HG02870 (cell line): ENCODE measurements at regions not wholly inside any gene's neighbourhood (a gene's known extent, or its start where the extent isn't known, plus 50 kb on each side); places are given as distances from the start of the nearest gene placed in this dataset.
A peak's percentile ranks its signal among the peaks of the same experiment; 100 is the strongest.
"Not testable (repeated sequence)": the region's sequence is repeated elsewhere in the genome, so short reads cannot be mapped to it uniquely, and the experiment has no call there.

Experiments
- ATAC-seq: cut with Tn5 transposase; IDR thresholded peaks from one replicate; pipeline ENCODE4 v1.9.1; 2021; ENCODE audit warnings: mild to moderate bottlenecking, moderate library complexity; ENCODE audit not compliant: unreplicated experiment

DNA sequence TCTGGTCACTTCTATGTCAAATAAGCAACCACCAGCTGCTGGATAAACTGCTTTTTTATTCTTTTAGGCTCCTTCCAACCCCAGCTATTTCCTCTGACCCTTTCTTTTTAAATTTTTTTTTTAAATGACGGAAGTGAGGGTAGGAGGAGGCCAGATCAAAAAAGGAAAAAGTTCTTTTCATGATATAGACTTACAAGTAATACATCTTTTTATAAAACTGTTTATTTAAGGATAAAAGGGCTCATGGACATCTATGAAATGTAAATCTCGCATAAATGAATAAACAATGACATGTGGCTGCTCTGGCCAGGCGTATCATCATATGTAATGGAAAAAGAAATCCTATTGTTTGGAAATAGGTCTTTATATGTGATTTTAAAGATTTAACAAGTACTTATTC lies 169.0 kb upstream of the ATP2B1 start:
- no peak for ATAC-seq

DNA sequence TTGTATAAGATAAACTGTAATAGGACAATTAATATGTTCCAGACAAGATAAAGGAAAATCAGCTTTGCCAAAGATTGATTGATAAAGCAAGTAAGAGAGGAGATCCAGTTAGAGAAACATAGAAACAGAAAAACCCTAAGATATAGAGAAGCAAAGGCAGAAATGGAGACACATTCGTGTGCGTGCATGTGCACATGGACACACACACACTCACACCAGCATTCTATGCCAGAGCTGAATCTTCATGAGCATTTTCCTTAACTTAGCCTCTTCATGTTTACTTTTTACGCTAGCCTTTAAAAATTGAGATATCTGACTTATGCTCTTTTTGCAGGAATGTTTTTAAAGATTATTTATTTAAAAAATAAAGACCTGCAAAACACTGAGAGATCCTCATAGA lies 168.5 kb upstream of the ATP2B1 start:
- ATAC-seq: no peak

DNA sequence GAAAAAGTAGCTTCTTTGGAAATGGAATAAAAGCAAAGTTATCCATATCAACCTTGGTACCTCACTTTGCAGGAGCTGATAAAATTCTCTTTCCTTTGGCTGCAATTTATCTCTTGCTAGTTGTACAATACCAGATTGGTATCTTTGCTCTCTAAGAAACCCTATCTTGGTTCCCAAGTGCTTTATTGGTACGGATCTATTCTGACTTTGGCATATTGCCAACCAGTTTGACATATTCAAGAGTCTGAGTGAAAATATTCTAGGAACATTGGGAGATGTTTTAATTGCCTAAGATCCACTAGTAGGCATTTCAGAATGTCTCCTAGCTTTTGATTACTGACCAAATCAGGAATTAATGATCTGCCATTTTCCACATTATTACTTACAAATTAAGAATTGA lies 167.2 kb upstream of the ATP2B1 start:
- no peak for ATAC-seq

DNA sequence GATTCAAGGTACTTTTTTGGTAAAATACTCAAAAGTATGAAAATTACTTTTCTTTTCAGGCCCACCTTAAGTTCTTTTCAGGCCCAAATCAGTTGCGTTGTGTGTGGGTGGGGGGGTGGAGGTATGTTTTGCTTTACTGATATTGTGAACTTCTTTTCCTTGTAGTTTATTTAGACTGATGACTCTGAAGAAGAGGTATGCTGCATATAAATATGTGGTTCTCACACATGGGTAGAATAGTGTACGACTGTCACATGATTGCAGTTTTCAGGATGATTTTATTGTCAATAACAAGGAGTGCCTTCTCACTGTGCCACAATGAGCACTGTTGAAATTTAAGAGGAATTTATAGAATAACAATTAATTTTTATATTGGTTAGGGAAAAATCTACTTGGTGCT lies 166.6 kb upstream of the ATP2B1 start:
- no peak for ATAC-seq

DNA sequence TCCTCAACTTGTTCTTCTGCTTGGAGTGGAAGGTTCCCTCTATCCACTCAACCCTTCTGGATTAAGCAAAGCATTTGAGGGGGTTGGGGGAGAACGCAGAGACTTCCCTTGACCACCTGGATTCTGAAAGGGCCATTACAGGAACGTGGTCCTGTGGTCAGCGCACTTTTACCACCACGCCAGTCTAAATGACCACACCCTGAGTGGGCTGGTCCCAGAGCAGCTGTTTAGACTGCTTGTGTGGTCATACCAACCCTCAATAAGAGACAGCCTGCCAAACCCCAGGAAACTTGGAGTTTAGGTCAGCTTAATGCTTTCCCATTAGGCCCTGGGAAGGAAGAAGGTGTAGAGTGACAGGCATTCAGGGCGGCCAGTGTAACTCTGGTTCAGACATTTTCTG lies 165.5 kb upstream of the ATP2B1 start:
- ATAC-seq: peak; percentile 39

DNA sequence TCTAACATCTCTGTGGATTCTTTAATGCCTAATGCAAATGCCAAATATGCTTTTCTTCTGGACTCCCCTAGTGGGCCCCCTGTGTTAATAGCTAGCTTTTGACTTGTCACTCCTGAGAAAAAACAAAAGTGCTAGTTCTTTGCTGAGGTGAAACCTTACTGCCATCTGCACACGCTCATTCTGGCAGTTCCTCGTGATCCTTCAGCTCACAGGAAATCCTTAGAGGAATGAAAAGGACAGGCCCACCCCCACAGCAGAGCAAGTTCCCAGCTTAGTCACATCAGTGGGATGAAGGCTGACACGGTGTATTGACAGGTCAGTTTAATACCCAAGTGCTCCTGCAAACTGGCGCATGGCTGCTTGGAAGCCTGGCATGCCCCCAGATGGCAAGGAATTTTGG lies 165.1 kb upstream of the ATP2B1 start:
- peak; percentile 60 for ATAC-seq

DNA sequence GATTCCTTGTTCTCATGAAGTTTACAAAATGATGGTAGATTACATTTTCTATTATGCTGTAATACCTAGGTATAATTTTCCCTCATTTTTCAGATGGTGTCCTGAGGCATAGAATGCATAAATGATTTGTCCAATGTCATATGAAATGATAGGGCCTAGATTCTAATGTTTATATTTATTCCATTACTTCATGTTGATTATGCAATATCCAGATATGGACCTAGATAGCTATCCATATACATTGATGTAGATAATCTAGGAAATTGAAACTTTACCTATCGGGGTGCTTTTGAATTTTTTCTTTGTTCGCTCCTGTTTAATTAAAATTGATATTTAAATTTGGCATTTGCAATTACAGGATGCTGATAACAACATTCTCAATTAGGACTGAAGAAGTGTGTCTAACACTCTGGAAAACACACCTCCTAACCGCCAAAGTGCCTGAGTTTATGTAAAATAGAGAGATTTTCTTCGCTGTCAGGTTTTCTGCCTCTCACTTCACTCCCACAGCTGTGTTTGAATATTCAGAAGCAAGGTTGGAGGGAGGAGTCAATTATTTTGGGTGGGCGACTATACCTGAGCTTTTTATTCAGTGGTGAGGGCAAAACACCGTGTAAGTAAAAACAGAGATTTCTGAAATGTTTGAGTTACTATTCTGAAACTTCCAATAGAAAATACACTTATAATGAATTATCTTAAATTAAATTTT lies 164.4 kb upstream of the ATP2B1 start:
- no peak for ATAC-seq

DNA sequence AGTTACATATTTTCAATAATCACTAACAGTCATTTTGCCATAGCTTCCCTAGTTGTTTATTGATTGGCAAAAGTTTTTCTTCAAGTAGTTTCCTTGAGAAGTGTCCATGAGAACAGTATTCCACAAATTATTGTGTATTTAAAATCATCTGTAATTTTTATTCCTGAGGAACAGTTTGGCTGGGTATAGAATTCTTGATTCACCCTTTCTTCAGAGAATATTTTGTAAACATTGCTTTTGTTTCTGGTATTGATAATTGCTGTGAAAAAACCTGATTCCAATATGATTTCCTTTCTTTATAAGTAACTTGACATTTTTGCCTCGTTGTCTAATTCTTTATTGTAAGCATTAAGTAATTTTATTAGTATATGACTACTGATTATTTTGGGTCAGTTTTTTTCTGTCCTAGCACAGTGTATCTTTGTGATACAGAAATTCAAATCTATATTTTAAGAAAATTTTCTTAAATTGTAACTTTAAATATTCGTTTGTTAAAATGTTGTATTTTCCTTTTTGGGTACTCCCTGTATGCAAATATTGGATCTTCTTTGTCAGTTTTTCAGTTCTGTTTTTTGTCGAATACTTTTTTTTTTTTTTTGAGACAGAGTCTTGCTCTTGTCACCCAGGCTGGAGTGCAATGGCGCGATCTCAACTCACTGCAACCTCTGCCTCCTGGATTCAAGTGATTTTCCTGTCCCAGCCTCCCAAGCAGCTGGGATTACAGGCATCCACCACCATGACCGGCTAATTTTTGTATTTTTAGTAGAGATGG lies 162.0 kb upstream of the ATP2B1 start:
- no peak for ATAC-seq

DNA sequence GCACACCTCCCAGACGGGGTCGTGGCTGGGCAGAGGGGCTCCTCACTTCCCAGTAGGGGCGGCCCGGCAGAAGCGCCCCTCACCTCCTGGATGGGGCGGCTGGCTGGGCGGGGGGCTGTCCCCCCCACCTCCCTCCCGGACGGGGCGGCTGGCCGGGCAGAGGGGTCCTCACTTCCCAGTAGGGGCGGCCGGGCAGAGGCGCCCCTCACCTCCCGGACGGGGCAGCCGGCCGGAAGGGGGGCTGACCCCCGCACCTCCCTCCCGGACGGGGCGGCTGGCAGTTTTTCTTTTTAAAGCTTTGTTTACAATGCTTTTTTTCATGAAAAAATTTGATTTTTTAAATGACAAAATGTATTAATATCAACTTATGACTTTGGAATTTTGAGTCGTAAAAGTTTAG lies 159.0 kb upstream of the ATP2B1 start:
- not testable (repeated sequence) for ATAC-seq

DNA sequence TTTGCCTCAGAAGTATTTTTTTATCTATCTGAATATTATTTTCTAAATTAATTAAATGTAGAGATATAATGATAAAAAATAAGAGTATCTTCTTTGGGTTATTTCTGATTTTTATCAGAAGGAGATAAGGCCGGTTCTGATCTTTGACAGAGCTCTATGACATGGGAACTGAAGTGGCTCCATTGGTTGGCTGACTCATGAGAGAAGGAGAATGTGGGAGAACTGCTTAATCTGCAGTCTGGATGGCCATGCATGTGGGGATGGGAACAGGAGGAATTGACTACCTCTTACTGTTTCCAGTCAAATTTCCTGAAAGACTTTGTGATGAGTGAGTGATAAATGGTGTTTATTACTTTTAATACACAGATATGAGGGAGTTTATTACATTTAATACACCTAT lies 155.8 kb upstream of the ATP2B1 start:
- ATAC-seq: no peak

DNA sequence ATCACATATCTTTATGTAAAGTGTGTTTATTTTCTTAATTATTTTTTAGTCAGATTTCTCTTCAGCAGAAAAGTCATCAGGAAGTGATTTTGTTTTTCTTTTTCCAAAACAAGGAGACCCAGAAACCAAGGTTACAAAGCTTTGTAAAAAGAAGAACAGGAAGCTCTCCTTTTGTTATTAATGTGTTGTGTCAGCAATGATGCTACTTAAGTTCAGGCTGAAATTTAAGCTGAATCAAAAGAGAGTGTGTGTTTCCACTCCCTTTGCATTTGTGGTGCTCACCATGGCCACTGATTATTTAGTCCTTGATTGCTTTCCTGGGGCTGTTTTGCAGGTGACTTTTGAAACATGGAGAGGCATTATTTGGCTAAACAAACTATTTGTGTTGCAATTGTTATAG lies 155.3 kb upstream of the ATP2B1 start:
- peak; percentile 37 for ATAC-seq

DNA sequence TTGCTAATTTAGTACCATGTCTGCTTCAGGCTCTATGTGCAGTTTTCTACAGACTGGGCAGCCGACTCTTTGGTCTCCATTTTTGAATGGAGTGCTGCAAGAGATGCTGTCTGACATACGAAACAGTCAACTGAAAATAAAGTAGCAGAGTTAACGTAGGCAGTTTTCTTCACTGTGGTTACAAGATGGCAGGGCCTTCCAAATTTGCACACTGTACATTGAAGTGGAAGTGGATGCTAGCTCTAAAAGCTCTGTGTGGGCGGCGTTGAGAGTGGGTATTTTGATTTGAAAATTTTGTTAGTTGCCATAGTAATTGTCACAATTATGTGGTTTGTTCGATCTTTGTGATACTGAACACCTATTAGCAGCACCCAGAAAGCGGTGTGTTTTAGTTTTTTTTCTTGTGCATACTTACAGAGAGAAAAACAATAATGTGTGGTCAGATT lies 154.9 kb upstream of the ATP2B1 start:
- peak; percentile 58 for ATAC-seq

DNA sequence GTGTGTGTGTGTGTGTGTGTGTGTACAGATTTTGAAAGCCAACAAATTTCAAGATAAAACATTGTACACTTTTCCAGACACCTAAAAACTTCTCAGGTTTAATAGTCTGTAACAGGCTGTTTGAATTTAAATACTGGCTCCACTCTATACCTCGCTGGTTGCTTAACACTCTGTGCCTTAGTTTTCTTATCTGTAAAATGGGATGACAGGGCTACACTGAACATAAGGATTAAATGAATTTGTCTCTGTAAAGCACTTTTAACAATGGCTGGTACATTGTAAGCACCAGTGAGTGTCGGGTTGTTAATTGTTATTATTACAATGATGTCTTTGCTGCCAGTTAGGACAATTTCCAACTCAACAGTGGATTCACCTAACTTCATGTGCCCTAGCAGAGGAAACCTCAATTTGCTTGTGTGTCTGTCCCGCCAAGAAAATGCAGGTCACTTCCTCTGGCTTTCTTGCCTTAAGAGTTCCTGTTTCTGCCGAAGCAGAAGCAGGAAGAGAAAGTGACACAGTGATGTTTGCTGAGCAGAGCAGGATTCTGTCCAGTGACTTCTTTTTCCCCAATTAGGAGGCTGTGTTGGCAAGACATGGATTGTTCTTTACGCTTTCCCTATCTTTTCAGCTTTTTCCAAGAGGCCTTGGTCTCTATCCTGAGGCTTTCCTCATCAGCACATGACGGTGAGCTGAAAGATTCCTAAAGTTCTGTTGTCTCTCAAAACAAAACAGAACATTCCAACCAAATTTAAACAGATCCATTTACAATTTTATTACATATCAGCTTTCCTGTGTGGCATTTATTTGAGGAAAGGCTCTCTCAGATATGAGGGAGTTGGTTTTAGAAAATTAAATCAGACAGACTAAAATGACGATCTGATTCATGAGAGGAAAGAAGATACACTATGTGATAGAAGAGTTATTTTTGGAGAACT lies 154.1 kb upstream of the ATP2B1 start:
- peak; percentile 41 for ATAC-seq

DNA sequence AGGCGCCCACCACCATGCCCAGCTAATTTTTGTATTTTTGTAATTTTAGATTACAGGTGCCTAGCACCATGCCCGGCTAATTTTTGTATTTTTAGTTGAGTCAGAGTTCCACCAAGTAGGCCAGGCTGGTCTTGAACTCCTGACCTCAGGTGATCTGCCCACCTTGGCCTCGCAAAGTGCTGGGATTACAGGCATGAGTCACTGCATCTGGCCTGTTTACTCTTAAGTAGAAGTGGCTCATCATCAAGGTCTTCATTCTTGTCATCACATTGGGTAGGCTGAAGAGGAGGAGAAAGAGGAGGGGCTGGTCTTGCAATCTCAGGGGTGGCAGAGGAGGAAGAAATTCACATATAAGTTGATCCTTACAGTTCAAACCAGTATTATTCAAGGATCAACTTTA lies 152.4 kb upstream of the ATP2B1 start:
- no peak for ATAC-seq

DNA sequence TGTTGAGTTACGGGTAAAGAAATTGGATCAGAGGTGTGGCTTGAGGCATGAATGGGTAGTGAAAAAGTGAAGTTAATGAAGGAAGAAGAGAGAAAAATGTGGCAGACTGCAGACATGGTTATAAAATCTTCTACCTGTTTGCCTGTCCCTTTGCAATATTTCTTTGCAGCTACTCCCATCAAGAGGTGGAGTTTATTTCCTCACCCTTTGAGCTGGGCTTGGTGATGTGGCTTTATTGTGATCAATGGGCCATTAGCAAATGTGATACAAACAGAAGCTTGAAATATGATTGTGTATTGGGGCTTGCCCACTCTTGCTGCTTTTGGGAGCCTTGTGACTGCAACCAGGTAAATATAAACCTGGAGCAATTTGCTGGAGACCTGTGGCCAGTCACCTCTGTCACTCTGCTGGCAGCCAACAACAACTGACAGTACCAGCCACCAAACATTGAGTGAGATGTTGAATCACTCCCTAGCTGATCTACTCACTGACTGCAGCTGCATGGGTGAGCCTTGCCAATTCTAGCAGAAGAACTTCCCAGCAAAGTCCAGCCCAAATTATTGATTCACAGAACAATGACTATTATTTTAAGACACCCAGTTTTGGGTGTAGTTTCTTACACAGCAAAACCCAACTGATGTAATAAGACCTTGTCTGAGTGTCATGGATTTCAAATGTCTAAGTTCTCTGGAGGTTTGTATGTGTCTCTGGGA lies 151.0 kb upstream of the ATP2B1 start:
- ATAC-seq: no peak

DNA sequence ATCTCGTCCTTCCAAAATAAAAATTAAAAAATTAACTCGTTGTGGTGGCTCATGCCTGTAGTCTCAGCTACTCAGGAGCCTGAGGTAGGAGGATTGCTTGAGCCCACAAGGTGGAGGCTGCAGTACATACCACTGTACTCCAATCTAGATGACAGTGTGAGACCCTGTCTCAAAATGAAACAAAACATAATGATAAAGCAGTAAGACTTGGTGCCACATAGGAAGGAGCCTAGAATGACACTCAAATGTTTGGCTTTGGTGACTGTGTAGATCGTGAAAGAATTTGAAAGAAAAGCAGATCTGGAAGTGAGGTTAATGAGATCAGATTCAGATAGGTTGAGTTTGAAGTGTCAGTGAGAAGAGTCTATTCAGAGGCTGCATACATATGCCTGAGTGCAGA lies 150.1 kb upstream of the ATP2B1 start:
- ATAC-seq: no peak

DNA sequence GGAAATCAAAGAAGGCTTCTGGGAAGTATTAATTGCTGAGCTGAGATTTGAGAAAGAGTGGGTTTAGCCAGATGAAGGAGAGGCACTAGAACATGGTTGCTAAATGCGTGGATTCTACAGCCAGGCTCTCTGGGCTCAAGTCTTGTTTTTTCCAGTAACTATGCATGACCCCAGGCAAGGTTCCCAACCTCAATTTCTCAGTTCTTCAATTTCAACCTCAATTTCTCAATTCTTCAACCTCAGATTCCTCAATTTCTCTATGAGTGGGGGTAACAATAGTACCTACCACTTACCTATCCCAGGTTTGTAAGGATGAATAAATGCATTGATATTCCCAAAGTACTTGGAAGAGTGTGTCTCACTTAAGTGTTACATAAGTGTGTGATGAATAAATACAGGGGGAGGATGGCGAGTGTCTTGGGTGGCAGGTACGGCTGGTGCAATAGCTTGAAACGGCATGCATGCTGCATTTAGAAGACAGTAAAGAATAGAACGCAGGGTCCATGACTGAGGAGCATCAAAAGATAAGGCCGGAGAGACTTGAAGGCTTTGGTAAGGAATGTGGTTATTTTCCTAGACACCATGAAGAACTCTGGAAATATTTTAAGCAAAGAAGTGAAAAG lies 149.1 kb upstream of the ATP2B1 start:
- peak; percentile 36 for ATAC-seq

DNA sequence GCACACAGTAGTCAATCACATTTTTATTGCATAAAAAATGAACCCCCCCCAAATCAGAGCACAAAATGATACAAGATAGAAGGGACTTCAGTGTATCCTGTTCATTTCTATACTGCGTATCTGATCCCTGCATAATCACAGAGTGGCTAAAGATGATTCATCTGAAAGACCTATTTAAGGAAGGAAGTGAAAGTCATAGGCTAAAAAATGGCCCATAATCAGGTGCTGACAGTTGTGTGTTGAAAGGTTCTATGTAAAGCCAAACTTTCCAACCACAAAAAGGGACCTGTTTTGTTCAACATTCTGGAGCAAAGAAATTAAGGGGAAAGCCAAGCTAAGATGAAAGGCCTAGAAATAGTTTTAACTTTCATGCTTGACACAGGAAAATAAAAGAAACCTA lies 147.8 kb upstream of the ATP2B1 start:
- ATAC-seq: peak; percentile 90

DNA sequence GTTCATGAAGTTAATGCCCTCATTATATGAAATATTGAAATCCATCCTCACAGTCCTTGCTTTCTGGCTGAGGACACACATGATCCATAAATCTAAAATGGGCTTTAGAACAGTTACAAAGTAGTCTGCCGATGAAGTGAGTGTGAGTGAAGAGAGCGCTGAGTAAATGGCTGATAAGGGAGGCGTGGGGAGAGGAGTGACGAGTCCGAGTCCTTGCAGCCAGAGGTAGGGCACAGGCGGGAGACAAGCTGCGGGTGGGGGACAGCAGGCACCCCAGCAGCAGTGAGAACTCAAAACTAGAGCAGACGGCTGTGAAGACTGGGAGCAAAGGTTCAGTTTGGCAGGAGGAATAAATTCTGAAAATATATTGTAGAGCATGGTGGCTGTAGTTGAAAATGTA lies 140.1 kb upstream of the ATP2B1 start:
- ATAC-seq: no peak

DNA sequence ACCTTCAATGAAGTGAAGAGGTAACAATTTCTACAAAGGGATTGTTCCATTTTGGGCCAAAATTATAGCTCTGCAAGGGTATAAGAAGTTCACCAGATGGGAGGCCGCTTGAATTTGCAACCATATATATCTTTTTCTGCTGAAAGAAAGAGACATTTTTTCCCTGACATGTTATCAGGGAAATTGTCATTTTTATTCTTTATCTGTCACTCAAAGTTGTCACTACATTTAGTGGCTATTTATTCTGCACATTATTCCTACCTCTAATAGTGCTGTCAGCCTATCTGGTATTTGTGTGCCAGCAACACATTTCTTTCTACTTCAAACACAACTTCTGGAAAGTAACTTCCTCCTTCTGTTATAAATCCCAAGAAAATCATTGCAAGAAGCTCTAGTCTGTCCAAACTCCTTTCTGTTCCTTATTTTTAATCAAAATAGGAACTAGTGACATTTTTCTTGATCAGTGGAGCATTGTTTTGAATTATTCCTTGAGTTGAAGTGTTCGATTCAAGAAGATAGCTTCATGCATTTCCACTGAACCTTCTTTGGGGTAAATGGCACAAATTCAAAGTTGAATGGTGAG lies 137.9 kb upstream of the ATP2B1 start:
- no peak for ATAC-seq
